GM12864 (cell line): ENCODE measurements at regions not wholly inside any gene's neighbourhood (a gene's known extent, or its start where the extent isn't known, plus 50 kb on each side); places are given as distances from the start of the nearest gene placed in this dataset.

ENCODE experiments used
- DNase-seq: peaks from one replicate; pipeline ENCODE4 v3.0.0-alpha.2; 2011; ENCODE audit warnings: low read depth
- H3K4me3 ChIP-seq: 2 replicates; pipeline ENCODE4 v1.5.1; 2011; ENCODE audit warnings: mild to moderate bottlenecking, low read depth, low read length, control low read depth
- TF ChIP-seq, protein P1 (sequence below): IDR thresholded peaks from 2 replicates; pipeline ENCODE4 v1.5.1; 2011; ENCODE audit warnings: low read depth, mild to moderate bottlenecking, moderate library complexity, low read length, control low read depth, inconsistent platforms; ENCODE audit errors: missing control alignments

- H3K4me3 ChIP-seq, result no peak overlapping the region
- DNase-seq, result no peak
- TF ChIP-seq, protein P1, sequence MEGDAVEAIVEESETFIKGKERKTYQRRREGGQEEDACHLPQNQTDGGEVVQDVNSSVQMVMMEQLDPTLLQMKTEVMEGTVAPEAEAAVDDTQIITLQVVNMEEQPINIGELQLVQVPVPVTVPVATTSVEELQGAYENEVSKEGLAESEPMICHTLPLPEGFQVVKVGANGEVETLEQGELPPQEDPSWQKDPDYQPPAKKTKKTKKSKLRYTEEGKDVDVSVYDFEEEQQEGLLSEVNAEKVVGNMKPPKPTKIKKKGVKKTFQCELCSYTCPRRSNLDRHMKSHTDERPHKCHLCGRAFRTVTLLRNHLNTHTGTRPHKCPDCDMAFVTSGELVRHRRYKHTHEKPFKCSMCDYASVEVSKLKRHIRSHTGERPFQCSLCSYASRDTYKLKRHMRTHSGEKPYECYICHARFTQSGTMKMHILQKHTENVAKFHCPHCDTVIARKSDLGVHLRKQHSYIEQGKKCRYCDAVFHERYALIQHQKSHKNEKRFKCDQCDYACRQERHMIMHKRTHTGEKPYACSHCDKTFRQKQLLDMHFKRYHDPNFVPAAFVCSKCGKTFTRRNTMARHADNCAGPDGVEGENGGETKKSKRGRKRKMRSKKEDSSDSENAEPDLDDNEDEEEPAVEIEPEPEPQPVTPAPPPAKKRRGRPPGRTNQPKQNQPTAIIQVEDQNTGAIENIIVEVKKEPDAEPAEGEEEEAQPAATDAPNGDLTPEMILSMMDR, result no peak
Measured at GRCh38 chr9:75592586-75592985, 297.9 kb upstream of the PCSK5 start.

- TF ChIP-seq, protein P1, result peak; percentile 13
- H3K4me3 ChIP-seq, result no peak overlapping the region
- DNase-seq, result no peak
Measured at GRCh38 chr9:75593920-75594319, 296.6 kb upstream of the PCSK5 start.

GRCh38 chr9:75599126-75599525 lies 291.3 kb upstream of the PCSK5 start:
- no peak for DNase-seq
- TF ChIP-seq, protein P1, result no peak
- H3K4me3 ChIP-seq, result no peak overlapping the region

DNA sequence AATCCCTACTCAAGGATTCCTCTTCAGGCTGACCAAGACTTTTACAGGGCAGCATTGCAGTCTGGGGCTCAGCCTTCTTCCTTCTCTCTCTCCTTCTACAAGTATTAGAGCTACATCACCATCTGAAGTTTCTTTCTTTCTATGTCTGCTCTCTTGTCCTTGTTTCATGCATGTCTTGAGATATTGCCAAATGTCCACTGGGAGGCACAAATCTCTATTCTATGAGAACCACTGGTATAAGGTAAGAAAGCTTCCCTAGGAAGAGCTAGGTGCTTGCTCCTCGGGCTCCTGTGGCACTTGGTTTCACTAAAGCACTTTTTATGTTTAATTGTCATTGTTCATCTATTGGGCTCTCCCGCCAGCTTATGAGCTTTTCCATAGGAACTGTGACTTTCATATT lies 289.2 kb upstream of the PCSK5 start:
- H3K4me3 ChIP-seq, result no peak overlapping the region
- no peak for DNase-seq
- TF ChIP-seq, protein P1, result no peak

GRCh38 chr9:75602060-75602459 lies 288.4 kb upstream of the PCSK5 start:
- TF ChIP-seq, protein P1, result no peak
- no peak for DNase-seq

DNA sequence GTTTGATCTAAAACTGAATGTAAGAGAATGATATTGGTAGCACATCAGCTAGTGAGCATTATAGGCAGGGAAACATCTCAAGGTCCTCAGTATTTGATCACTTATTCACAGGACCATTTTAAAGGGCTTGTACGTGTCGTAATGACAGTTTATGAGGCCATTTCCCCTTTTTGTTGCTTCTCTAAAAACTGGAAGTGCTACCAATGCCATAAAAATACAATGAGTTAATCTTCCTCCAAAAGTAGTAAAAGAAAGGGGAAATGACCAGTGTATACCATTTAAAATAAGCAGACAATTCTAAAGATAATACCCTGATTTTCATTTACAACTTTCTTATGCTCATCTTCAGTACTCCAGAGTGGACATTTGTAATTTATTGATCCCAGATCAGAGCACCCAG lies 285.8 kb upstream of the PCSK5 start:
- TF ChIP-seq, protein P1, result no peak
- H3K4me3 ChIP-seq, result no peak overlapping the region
- no peak for DNase-seq

More at GRCh38 chr9:75602060-75602459, 288.4 kb upstream of the PCSK5 start:
- H3K4me3 ChIP-seq, result no peak overlapping the region

DNA sequence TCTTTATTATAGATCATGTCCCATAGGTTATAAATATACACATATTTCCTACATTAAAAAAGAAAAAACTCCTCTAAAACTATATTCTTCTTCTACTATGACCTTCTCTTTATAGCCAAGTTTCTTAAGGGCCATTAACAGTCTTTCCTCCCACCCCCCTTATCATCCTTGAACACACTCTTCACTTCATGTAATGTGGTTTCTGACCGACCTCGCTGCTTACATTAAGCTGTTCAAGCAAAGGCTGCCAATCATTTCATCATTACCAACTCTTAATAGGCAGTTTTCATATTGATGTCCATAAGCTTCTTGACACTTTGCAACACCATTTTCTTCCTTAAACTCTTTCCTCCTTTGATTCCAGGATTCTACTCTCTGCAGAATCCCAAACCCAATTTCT lies 283.0 kb upstream of the PCSK5 start:
- no peak for DNase-seq
- TF ChIP-seq, protein P1, result no peak

More for the DNA sequence above, 283.0 kb upstream of the PCSK5 start:
- H3K4me3 ChIP-seq, result no peak overlapping the region
